GM12878 (cell line): ENCODE measurements at regions not wholly inside any gene's neighbourhood (a gene's known extent, or its start where the extent isn't known, plus 50 kb on each side); places are given as distances from the start of the nearest gene placed in this dataset.

Experiments
- ATAC-seq: fragments of 200-7000 bp; cut with Tn5 transposase; 3 replicates; pipeline ENCODE4 v1.9.1; 2020; ENCODE audit warnings: mild to moderate bottlenecking, moderate library complexity
- BruUV-seq: library from RNA; stranded (reverse); fragments of 400-500 nt; replicated peaks from 2 replicates; lab custom pipeline; 2021; lab: Mats Ljungman, UMichigan
- CTCF ChIA-PET: fragments of 300-600 bp; sonication (Branson Sonifier 250); formaldehyde crosslinking; extraction: SDS; loops from one replicate; lab custom pipeline; 2021; ENCODE audit warnings: inconsistent platforms; lab: Yijun Ruan, JAX
- POLR2A ChIA-PET: fragments of 350-600 bp; formaldehyde crosslinking; extraction: SDS; loops from one replicate; lab custom pipeline; 2021; ENCODE audit warnings: inconsistent platforms; lab: Charles Lee
- RAD21 ChIA-PET: fragments of 300-600 bp; sonication (Branson Sonifier 250); formaldehyde crosslinking; loops from one replicate; lab custom pipeline; 2023; ENCODE audit warnings: antibody characterized with exemption; ENCODE audit not compliant: unreplicated experiment; lab: Charles Lee
- SMC1A ChIA-PET: fragments of 300-600 bp; sonication (Branson Sonifier 250); formaldehyde crosslinking; loops from one replicate; lab custom pipeline; 2023; ENCODE audit not compliant: unreplicated experiment, uncharacterized antibody; lab: Charles Lee
- DNase-seq: peaks from one replicate; pipeline ENCODE4 v3.0.0-alpha.2; 2011; ENCODE audit warnings: low read depth, low spot score
- FAIRE-seq: peaks from 3 replicates; lab custom pipeline; 2011; peaks lifted over from hg19 to GRCh38; lab: Jason Lieb, UNC
- H2AFZ ChIP-seq: 2 replicates; pipeline ENCODE4 v1.6.0; 2011; ENCODE audit warnings: low read depth, low read length, control low read depth; ENCODE audit not compliant: control insufficient read depth
- H3K27ac ChIP-seq: 2 replicates; pipeline ENCODE4 v1.5.1; 2011; ENCODE audit warnings: control low read depth; ENCODE audit not compliant: control insufficient read depth, insufficient read depth
- H3K27me3 ChIP-seq, 2 experiments: replicated peaks in 1 of 2; 2 replicates each; pipeline versions ENCODE4 v1.6.0 to v1.6.1; 2011; ENCODE audit warnings: low read length in 1 of 2; ENCODE audit not compliant: control insufficient read depth in 2 of 2, insufficient read depth in 2 of 2
- H3K36me3 ChIP-seq, 2 experiments: 2 replicates each; pipeline ENCODE4 v1.5.1; 2011; ENCODE audit warnings: low read length in 1 of 2; ENCODE audit not compliant: control insufficient read depth in 2 of 2, insufficient read depth in 2 of 2
- H3K4me1 ChIP-seq: 2 replicates; pipeline ENCODE4 v1.6.1; 2011; ENCODE audit warnings: mild to moderate bottlenecking, low read length, moderate library complexity, mixed read lengths; ENCODE audit not compliant: control insufficient read depth, insufficient read depth
- H3K4me2 ChIP-seq: 2 replicates; pipeline ENCODE4 v1.6.0; 2011; ENCODE audit warnings: control low read depth; ENCODE audit not compliant: control insufficient read depth, insufficient read depth
- H3K4me3 ChIP-seq: fragments of 200-600 bp; sonication (generic); 2 replicates; pipeline ENCODE4 v1.5.1; 2016
- H3K79me2 ChIP-seq: 2 replicates; pipeline ENCODE4 v1.6.0; 2011; ENCODE audit warnings: low read length; ENCODE audit not compliant: control insufficient read depth, insufficient read depth
- H3K9ac ChIP-seq: 2 replicates; pipeline ENCODE4 v1.8.0; 2011; ENCODE audit warnings: low read length, control low read depth, mixed read lengths; ENCODE audit not compliant: control insufficient read depth, insufficient read depth
- H3K9me3 ChIP-seq: replicated peaks from 3 replicates; pipeline ENCODE4 v1.5.1; 2011; ENCODE audit warnings: mild to moderate bottlenecking, low read length; ENCODE audit not compliant: control insufficient read depth, insufficient read depth
- H4K20me1 ChIP-seq: 2 replicates; pipeline ENCODE4 v1.6.0; 2011; ENCODE audit not compliant: control insufficient read depth, insufficient read depth
- BCL3 ChIP-seq: IDR thresholded peaks from 2 replicates; pipeline ENCODE4 v1.6.1; 2011; ENCODE audit warnings: borderline replicate concordance, low read depth, mild to moderate bottlenecking, moderate library complexity, low read length; ENCODE audit not compliant: insufficient read depth, poor library complexity, severe bottlenecking
- E4F1 ChIP-seq: fragments of 450-650 bp; IDR thresholded peaks from 2 replicates; pipeline ENCODE4 v1.6.1; 2018; ENCODE audit warnings: borderline replicate concordance, mild to moderate bottlenecking; ENCODE audit not compliant: partially characterized antibody
- EED ChIP-seq: sonication (generic); IDR thresholded peaks from 2 replicates; pipeline ENCODE4 v1.6.1; 2016; ENCODE audit warnings: antibody characterized with exemption, low read depth
- HDAC2 ChIP-seq: fragments of 200-600 bp; sonication (generic); IDR thresholded peaks from 2 replicates; pipeline ENCODE4 v1.6.1; 2017
- IRF4 ChIP-seq: IDR thresholded peaks from 2 replicates; pipeline ENCODE4 v1.6.1; 2011; ENCODE audit warnings: low read depth, low read length
- JUND ChIP-seq: IDR thresholded peaks from 2 replicates; pipeline ENCODE4 v1.6.1; 2012; ENCODE audit warnings: low read depth, mild to moderate bottlenecking, low read length, improper control_type of control experiment, moderate library complexity
- KDM1A ChIP-seq: fragments of 200-600 bp; sonication (generic); IDR thresholded peaks from 2 replicates; pipeline ENCODE4 v1.6.1; 2016; ENCODE audit warnings: borderline replicate concordance
- MTA3 ChIP-seq: IDR thresholded peaks from 2 replicates; pipeline ENCODE4 v1.6.1; 2012; ENCODE audit warnings: low read length, inconsistent platforms, borderline replicate concordance
- NR2C2 ChIP-seq: IDR thresholded peaks from 2 replicates; pipeline ENCODE4 v1.6.1; 2011; ENCODE audit warnings: borderline replicate concordance, low read depth; ENCODE audit not compliant: control insufficient read depth, insufficient read length
- NRF1 ChIP-seq: conservative IDR thresholded peaks from 2 replicates; pipeline ENCODE4 v1.6.1; 2011; ENCODE audit warnings: mild to moderate bottlenecking, low read depth, low read length, improper control_type of control experiment
- SIX5 ChIP-seq: IDR thresholded peaks from 2 replicates; pipeline ENCODE4 v1.6.1; 2011; ENCODE audit warnings: mild to moderate bottlenecking, low read depth, low read length, moderate library complexity; ENCODE audit not compliant: severe bottlenecking
- SP1 ChIP-seq: IDR thresholded peaks from one replicate; pipeline ENCODE4 v1.6.1; 2011; ENCODE audit warnings: low read depth, low read length
- STAT3 ChIP-seq: IDR thresholded peaks from 2 replicates; pipeline ENCODE4 v1.6.1; 2011; ENCODE audit warnings: low read depth, low read length, improper control_type of control experiment
- TAF1 ChIP-seq: IDR thresholded peaks from 2 replicates; pipeline ENCODE4 v1.6.1; 2011; ENCODE audit warnings: mild to moderate bottlenecking, low read depth, low read length, borderline replicate concordance
- YBX1 ChIP-seq: fragments of 450-650 bp; IDR thresholded peaks from 2 replicates; pipeline ENCODE4 v1.6.1; 2016; ENCODE audit warnings: antibody characterized with exemption
- ZNF622 ChIP-seq: fragments of 450-650 bp; IDR thresholded peaks from 2 replicates; pipeline ENCODE4 v1.6.1; 2017; ENCODE audit warnings: mild to moderate bottlenecking, inconsistent platforms
- WGBS: methylation state at CpG from one replicate; pipeline ENCODE4 v1.1.6; 2016; ENCODE audit warnings: low lambda C conversion rate; ENCODE audit not compliant: insufficient replicate concordance, insufficient coverage; ENCODE audit errors: missing lambda C conversion rate; 5-methylcytosine and 5-hydroxymethylcytosine counted together
- in situ Hi-C: fragments of 300-500 bp; cut with MboI; formaldehyde crosslinking; loops from 9 replicates; pipeline ENCODE4 v1.14.3; 2018; ENCODE audit warnings: mixed read lengths
- intact Hi-C: fragments of 100-400 bp; cut with micrococcal nuclease; formaldehyde crosslinking; loops from one replicate; pipeline ENCODE4 v1.14.2; 2022; ENCODE audit not compliant: unreplicated experiment
- TF ChIP-seq, protein P1 (sequence below): fragments of 450-650 bp; IDR thresholded peaks from 2 replicates; pipeline ENCODE4 v1.6.1; 2016; ENCODE audit warnings: mild to moderate bottlenecking
- TF ChIP-seq, protein P2 (sequence below): IDR thresholded peaks from 2 replicates; pipeline ENCODE4 v1.6.1; 2012; ENCODE audit warnings: low read length, inconsistent platforms

DNA sequence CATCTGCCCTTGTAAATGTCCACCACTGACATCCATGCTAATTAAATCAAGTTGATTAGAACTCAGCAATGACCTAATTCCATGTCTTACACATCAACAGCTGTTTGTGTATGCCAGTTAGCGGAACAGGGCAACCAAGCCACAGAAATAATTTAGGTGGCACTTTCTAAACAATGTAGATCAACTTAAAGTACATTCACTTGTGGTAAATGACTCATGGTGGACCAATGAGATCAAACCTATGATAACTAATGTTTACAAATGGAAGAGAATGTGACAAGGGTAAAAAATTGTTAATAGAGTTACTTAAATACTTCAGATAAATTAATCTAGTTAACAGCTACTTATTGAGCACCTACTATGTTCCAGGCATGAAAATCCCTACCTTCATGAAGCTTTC is 63.1 kb upstream of the ICA1 start (continued):
- TF ChIP-seq, protein P1, sequence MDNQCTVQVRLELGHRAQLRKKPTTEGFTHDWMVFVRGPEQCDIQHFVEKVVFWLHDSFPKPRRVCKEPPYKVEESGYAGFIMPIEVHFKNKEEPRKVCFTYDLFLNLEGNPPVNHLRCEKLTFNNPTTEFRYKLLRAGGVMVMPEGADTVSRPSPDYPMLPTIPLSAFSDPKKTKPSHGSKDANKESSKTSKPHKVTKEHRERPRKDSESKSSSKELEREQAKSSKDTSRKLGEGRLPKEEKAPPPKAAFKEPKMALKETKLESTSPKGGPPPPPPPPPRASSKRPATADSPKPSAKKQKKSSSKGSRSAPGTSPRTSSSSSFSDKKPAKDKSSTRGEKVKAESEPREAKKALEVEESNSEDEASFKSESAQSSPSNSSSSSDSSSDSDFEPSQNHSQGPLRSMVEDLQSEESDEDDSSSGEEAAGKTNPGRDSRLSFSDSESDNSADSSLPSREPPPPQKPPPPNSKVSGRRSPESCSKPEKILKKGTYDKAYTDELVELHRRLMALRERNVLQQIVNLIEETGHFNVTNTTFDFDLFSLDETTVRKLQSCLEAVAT, result no peak
- TF ChIP-seq STAT3 (no peak), NR2C2 (no peak)

GRCh38 chr7:8327199-8327598 is 65.2 kb upstream of the ICA1 start:
- TF ChIP-seq KDM1A (no peak), EED (no peak), E4F1 (no peak), ZNF622 (no peak), YBX1 (no peak), JUND (no peak), MTA3 (no peak), TAF1 (no peak), HDAC2 (no peak), BCL3 (no peak), SP1 (no peak), IRF4 (no peak), SIX5 (no peak), NRF1 (no peak)
- TF ChIP-seq, protein P2, sequence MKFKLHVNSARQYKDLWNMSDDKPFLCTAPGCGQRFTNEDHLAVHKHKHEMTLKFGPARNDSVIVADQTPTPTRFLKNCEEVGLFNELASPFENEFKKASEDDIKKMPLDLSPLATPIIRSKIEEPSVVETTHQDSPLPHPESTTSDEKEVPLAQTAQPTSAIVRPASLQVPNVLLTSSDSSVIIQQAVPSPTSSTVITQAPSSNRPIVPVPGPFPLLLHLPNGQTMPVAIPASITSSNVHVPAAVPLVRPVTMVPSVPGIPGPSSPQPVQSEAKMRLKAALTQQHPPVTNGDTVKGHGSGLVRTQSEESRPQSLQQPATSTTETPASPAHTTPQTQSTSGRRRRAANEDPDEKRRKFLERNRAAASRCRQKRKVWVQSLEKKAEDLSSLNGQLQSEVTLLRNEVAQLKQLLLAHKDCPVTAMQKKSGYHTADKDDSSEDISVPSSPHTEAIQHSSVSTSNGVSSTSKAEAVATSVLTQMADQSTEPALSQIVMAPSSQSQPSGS, result no peak
- SMC1A ChIA-PET, result interaction anchor here (1.1 kb wide), 1 partner anchor 150 kb away, joined by 3 read pairs; no protein-coding TSS in a partner anchor
- no peak overlapping the region for H3K27ac ChIP-seq
- no peak overlapping the region for H2AFZ ChIP-seq
- ATAC-seq, result no peak
- no peak for FAIRE-seq
- no peak overlapping the region for H3K4me2 ChIP-seq
- RAD21 ChIA-PET, result no interaction called here
- CTCF ChIA-PET, result interaction anchor here (1.7 kb wide), 1 partner anchor 9 kb away, joined by 4 read pairs; no protein-coding TSS in a partner anchor
- H3K9ac ChIP-seq, result no peak overlapping the region
- H3K27me3 ChIP-seq, result peaks cover 0 to 2% of the 10 kb centered on the region in 2 experiments; a peak in 2 of 4 replicates
- H3K9me3 ChIP-seq, result no peaks in the 10 kb centered on the region
- BruUV-seq, result no TSS peak
- no peaks in the 10 kb centered on the region for H3K79me2 ChIP-seq
- no peak for DNase-seq
- no peaks in the 10 kb centered on the region for H3K4me1 ChIP-seq
- intact Hi-C loops (no loop called here), in situ Hi-C loops (no loop called here)
- POLR2A ChIA-PET, result no interaction called here
- no peaks in the 10 kb centered on the region for H4K20me1 ChIP-seq
- H3K4me3 ChIP-seq, result no peak overlapping the region
- H3K36me3 ChIP-seq, result no peaks in the 10 kb centered on the region
- 88% methylated on average over 3 of the region's 3 CpGs for WGBS
